MM.1S (cell line): ENCODE measurements at regions not wholly inside any gene's neighbourhood (a gene's known extent, or its start where the extent isn't known, plus 50 kb on each side); places are given as distances from the start of the nearest gene placed in this dataset.

Experiments used
- DNase-seq: peaks from one replicate; pipeline ENCODE4 v3.0.0-alpha.2; 2015
- H2AFZ ChIP-seq: fragments of 300-600 bp; sonication (generic); 2 replicates; pipeline ENCODE4 v1.6.0; 2016; ENCODE audit warnings: antibody characterized with exemption, low read length
- H3F3A ChIP-seq: fragments of 300-600 bp; sonication (generic); 2 replicates; pipeline ENCODE4 v1.6.1; 2016; ENCODE audit warnings: mild to moderate bottlenecking, antibody characterized with exemption, low read length, moderate library complexity, mixed read lengths; ENCODE audit not compliant: insufficient read depth
- H3K27ac ChIP-seq: fragments of 300-600 bp; sonication (generic); 2 replicates; pipeline ENCODE4 v1.5.1; 2016; ENCODE audit warnings: mild to moderate bottlenecking, low read length
- H3K27me3 ChIP-seq: fragments of 300-600 bp; sonication (generic); replicated peaks from 2 replicates; pipeline ENCODE4 v1.6.0; 2016; ENCODE audit warnings: low read length; ENCODE audit not compliant: insufficient read depth
- H3K36me3 ChIP-seq: fragments of 300-600 bp; sonication (generic); replicated peaks from 2 replicates; pipeline ENCODE4 v1.6.1; 2016; ENCODE audit warnings: mild to moderate bottlenecking, low read length, mixed read lengths; ENCODE audit not compliant: insufficient read depth
- H3K4me1 ChIP-seq: fragments of 300-600 bp; sonication (generic); 2 replicates; pipeline ENCODE4 v1.6.1; 2016; ENCODE audit warnings: low read length, mixed read lengths
- H3K4me2 ChIP-seq: fragments of 300-600 bp; sonication (generic); 2 replicates; pipeline ENCODE4 v1.6.0; 2016; ENCODE audit warnings: low read depth, low read length
- H3K4me3 ChIP-seq: fragments of 300-600 bp; sonication (generic); 2 replicates; pipeline ENCODE4 v1.5.1; 2016; ENCODE audit warnings: low read length, mixed read lengths
- H3K79me2 ChIP-seq: fragments of 300-600 bp; sonication (generic); 2 replicates; pipeline ENCODE4 v1.6.1; 2016; ENCODE audit warnings: mixed run types, low read length, mixed read lengths
- H3K9ac ChIP-seq: fragments of 300-600 bp; sonication (generic); 2 replicates; pipeline ENCODE4 v1.6.1; 2016; ENCODE audit warnings: low read length, mixed read lengths
- H3K9me2 ChIP-seq: fragments of 300-600 bp; sonication (generic); replicated peaks from 2 replicates; pipeline ENCODE4 v1.6.1; 2016; ENCODE audit warnings: mild to moderate bottlenecking, low read length, mixed read lengths; ENCODE audit not compliant: insufficient read depth
- H3K9me3 ChIP-seq: fragments of 300-600 bp; sonication (generic); replicated peaks from 2 replicates; pipeline ENCODE4 v1.6.1; 2016; ENCODE audit warnings: mild to moderate bottlenecking, low read length, mixed read lengths; ENCODE audit not compliant: insufficient read depth
- H4K20me1 ChIP-seq: fragments of 300-600 bp; sonication (generic); 2 replicates; pipeline ENCODE4 v1.6.1; 2016; ENCODE audit warnings: mild to moderate bottlenecking, low read length, moderate library complexity, mixed read lengths; ENCODE audit not compliant: insufficient read depth
- EZH2 ChIP-seq: fragments of 300-600 bp; sonication (generic); optimal IDR thresholded peaks from 2 replicates; pipeline ENCODE3; 2017; ENCODE audit warnings: low read depth, mild to moderate bottlenecking, antibody characterized with exemption, low read length, mixed read lengths
- EZH2phosphoT487 ChIP-seq: fragments of 300-600 bp; sonication (generic); IDR thresholded peaks from 2 replicates; pipeline ENCODE4 v1.6.1; 2018; ENCODE audit warnings: antibody characterized with exemption, low read length
- TF ChIP-seq, protein P1 (sequence below): fragments of 300-600 bp; sonication (generic); IDR thresholded peaks from 2 replicates; pipeline ENCODE4 v1.5.1; 2016; ENCODE audit warnings: antibody characterized with exemption, low read length, mixed read lengths

DNA sequence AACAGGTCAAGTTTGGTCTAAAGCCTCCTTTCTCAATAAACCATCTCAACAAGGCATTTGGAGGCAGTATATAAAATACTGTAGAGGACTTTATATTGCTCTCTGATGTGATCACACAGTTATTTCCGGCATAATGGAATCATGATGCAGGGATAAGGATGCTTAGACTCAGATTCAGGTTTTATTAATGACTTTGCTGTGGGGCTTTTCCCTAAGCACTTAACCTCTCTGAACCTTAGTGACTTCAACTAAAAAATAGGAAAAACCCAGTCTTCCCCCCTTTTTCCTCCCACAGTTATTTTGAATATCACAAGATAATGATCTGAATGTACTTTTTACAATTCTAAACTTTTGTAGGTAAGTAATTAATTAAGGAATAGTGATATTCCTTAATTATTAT lies 94.8 kb upstream of the TENM4 start:
- Histone ChIP-seq H3K4me1 (no peaks in the 10 kb centered on the region), H3K4me3 (no peak overlapping the region), H3K27me3 (no peaks in the 10 kb centered on the region), H3K9me3 (no peaks in the 10 kb centered on the region), H3K9me2 (no peaks in the 10 kb centered on the region), H3F3A (no peaks in the 10 kb centered on the region), H3K79me2 (no peaks in the 10 kb centered on the region), H3K4me2 (no peak overlapping the region), H3K36me3 (no peaks in the 10 kb centered on the region), H3K9ac (no peak overlapping the region), H4K20me1 (no peaks in the 10 kb centered on the region), H2AFZ (no peak overlapping the region), H3K27ac (no peak overlapping the region)
- DNase-seq, result no peak
- TF ChIP-seq, protein P1, sequence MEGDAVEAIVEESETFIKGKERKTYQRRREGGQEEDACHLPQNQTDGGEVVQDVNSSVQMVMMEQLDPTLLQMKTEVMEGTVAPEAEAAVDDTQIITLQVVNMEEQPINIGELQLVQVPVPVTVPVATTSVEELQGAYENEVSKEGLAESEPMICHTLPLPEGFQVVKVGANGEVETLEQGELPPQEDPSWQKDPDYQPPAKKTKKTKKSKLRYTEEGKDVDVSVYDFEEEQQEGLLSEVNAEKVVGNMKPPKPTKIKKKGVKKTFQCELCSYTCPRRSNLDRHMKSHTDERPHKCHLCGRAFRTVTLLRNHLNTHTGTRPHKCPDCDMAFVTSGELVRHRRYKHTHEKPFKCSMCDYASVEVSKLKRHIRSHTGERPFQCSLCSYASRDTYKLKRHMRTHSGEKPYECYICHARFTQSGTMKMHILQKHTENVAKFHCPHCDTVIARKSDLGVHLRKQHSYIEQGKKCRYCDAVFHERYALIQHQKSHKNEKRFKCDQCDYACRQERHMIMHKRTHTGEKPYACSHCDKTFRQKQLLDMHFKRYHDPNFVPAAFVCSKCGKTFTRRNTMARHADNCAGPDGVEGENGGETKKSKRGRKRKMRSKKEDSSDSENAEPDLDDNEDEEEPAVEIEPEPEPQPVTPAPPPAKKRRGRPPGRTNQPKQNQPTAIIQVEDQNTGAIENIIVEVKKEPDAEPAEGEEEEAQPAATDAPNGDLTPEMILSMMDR, result no peak
- TF ChIP-seq EZH2 (no peak), EZH2phosphoT487 (no peak)

DNA sequence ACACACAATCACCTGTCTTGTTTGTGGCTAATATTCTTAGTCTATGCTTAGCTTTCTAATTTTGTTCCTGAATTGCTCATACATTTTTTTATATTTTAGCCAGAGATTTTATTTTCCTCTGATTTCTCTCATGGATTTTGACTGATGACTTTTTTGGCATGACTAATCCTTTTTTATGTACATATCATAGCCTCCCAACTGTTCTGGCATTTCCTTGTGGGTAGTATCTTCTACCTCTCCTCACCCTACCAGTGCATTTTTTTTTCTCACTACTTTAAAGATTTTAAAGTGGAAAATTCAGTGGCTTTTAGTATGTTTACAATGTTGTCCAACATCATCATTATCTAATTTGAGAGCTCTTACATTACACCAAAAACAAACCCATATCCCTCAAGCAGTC lies 84.4 kb upstream of the TENM4 start:
- Histone ChIP-seq H4K20me1 (no peaks in the 10 kb centered on the region), H3F3A (no peaks in the 10 kb centered on the region), H3K27me3 (no peaks in the 10 kb centered on the region), H3K4me1 (no peaks in the 10 kb centered on the region), H3K4me3 (no peak overlapping the region), H3K27ac (no peak overlapping the region), H3K4me2 (no peak overlapping the region), H3K36me3 (no peaks in the 10 kb centered on the region), H3K9ac (no peak overlapping the region), H2AFZ (no peak overlapping the region), H3K79me2 (no peaks in the 10 kb centered on the region), H3K9me2 (no peaks in the 10 kb centered on the region), H3K9me3 (no peaks in the 10 kb centered on the region)
- TF ChIP-seq EZH2, result no peak
- no peak for TF ChIP-seq EZH2phosphoT487
- TF ChIP-seq, protein P1, result no peak
- DNase-seq, result no peak

DNA sequence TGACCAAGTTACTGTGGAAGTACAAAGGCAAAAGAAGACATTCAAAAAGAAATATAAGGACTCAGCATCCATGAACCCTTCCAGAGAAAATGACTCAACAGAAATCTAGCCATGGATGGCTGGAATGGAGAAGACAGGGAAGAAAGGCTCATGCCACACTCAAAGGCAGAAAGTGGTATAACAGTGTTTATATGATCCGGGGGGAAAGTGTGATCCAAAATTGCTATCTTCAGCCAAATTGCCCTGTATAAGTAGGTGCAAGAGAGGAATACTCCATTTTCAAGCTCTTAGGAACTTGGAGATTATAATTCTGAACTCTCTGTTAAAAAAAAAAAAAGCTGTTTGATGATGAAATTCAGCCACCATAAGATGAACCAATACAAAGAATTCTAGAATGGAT lies 81.8 kb upstream of the TENM4 start:
- H3F3A ChIP-seq, result no peaks in the 10 kb centered on the region
- no peaks in the 10 kb centered on the region for H3K4me1 ChIP-seq
- no peaks in the 10 kb centered on the region for H3K36me3 ChIP-seq
- H2AFZ ChIP-seq, result no peak overlapping the region
- TF ChIP-seq EZH2phosphoT487 (no peak), EZH2 (no peak)
- TF ChIP-seq, protein P1, result no peak
- H4K20me1 ChIP-seq, result no peaks in the 10 kb centered on the region
- no peak for DNase-seq
- no peak overlapping the region for H3K27ac ChIP-seq
- H3K9me2 ChIP-seq, result no peaks in the 10 kb centered on the region
- H3K4me3 ChIP-seq, result no peak overlapping the region
- no peaks in the 10 kb centered on the region for H3K79me2 ChIP-seq
- no peaks in the 10 kb centered on the region for H3K27me3 ChIP-seq
- H3K4me2 ChIP-seq, result no peak overlapping the region
- no peaks in the 10 kb centered on the region for H3K9me3 ChIP-seq
- H3K9ac ChIP-seq, result no peak overlapping the region
